ENCODE measurements at regions not wholly inside any gene's neighbourhood (a gene's known extent, or its start where the extent isn't known, plus 50 kb on each side); places are given as distances from the start of the nearest gene placed in this dataset.

DNA sequence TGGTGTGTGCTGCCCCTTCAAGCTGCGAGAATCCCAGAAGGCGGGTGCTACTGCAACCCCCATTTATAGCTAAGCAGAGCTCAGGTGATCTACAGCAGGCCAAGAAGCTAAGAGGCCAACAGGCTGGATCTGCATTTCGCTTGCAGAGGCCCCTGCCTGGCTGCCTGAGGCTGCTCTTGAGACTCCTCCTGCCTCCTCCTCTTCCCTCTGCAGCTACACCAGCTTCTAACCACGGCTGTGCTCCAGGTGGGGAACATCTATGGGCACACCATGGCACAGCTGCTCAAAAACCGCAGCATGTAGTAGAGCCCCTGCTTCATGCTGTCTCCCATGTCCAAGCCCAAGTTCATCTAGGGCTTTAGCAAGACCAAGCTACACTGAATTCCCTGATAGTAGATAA lies 72.9 kb upstream of the ZNF678 start:
- no peak overlapping the region for H3K4me3 ChIP-seq (ENCODE audit: control insufficient read depth in 2 of 3, extremely low read depth in 1 of 3, insufficient read depth in 2 of 3, low read depth in 1 of 3, low read length in 3 of 3)
- dilution Hi-C loops (cut with MboI; ENCODE audit: extremely low pct_ligation_motif_present, low sequenced_read_pairs), result no loop called here
- H3K9me3 ChIP-seq (ENCODE audit: control insufficient read depth, low read depth, low read length), result peaks cover 2% of the 10 kb centered on the region

DNA sequence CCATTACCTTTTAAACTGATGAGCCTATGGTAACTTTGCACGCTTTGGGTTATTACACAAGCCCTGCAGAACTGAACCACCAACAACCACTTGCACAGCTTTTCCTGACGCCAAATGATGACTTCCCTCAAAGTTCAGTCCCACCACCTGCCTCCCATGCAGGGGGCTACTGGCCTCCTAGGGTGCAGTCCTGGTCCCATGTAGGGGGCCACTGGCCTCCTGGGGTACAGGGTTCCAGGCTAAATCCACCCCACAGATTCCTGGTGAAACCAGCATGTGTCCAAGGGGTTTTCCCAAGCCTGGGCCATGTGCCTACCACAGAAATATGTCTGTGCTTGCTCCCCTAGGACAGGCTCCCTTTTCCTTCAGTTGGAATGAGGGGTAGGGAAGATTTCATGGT lies 73.4 kb upstream of the ZNF678 start:
- dilution Hi-C loops (cut with MboI; ENCODE audit: extremely low pct_ligation_motif_present, low sequenced_read_pairs), result no loop called here
- Histone ChIP-seq H3K9me1 (ENCODE audit: control insufficient read depth, extremely low read depth, insufficient read depth, low read length) (no peaks in the 10 kb centered on the region), H4K20me1 (ENCODE audit: control insufficient read depth, extremely low read depth, insufficient read depth, low read length) (no peaks in the 10 kb centered on the region), H3K36me3 (ENCODE audit: control insufficient read depth in 2 of 2, extremely low read depth in 1 of 2, insufficient read depth in 2 of 2, low read length in 2 of 2) (no peaks in the 10 kb centered on the region), H3K4me2 (ENCODE audit: control insufficient read depth, extremely low read depth, insufficient read depth, low read depth, low read length) (no peak overlapping the region), H3K4me3 (ENCODE audit: control insufficient read depth in 2 of 3, extremely low read depth in 1 of 3, insufficient read depth in 2 of 3, low read depth in 1 of 3, low read length in 3 of 3) (no peak overlapping the region), H2AFZ (ENCODE audit: control insufficient read depth, low read length) (no peak overlapping the region), H3K79me2 (ENCODE audit: control insufficient read depth, insufficient read depth, low read length) (no peaks in the 10 kb centered on the region), H3K4me1 (ENCODE audit: control insufficient read depth, extremely low read depth, insufficient read depth, low read length) (no peaks in the 10 kb centered on the region), H3K27me3 (ENCODE audit: control insufficient read depth, extremely low read depth, insufficient read depth, low read length) (peaks cover 4% of the 10 kb centered on the region), H3K27ac (ENCODE audit: control insufficient read depth, insufficient read depth, low read length) (no peak overlapping the region), H3K9ac (ENCODE audit: control insufficient read depth, extremely low read depth, insufficient read depth, low read length) (no peak overlapping the region), H3K9me3 (ENCODE audit: control insufficient read depth, low read depth, low read length) (peaks cover 2% of the 10 kb centered on the region)
- DNase-seq (ENCODE audit: low read depth, low spot score), result no peak
- FAIRE-seq, result no peak
- no peak for TF ChIP-seq EZH2 (IDR thresholded peaks at IDR 0.05; ENCODE audit: low read length)
- TF ChIP-seq, protein P1, sequence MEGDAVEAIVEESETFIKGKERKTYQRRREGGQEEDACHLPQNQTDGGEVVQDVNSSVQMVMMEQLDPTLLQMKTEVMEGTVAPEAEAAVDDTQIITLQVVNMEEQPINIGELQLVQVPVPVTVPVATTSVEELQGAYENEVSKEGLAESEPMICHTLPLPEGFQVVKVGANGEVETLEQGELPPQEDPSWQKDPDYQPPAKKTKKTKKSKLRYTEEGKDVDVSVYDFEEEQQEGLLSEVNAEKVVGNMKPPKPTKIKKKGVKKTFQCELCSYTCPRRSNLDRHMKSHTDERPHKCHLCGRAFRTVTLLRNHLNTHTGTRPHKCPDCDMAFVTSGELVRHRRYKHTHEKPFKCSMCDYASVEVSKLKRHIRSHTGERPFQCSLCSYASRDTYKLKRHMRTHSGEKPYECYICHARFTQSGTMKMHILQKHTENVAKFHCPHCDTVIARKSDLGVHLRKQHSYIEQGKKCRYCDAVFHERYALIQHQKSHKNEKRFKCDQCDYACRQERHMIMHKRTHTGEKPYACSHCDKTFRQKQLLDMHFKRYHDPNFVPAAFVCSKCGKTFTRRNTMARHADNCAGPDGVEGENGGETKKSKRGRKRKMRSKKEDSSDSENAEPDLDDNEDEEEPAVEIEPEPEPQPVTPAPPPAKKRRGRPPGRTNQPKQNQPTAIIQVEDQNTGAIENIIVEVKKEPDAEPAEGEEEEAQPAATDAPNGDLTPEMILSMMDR (optimal IDR thresholded peaks at IDR 0.05 in 1 of 3, IDR thresholded peaks at IDR 0.05 in 1 of 3, conservative IDR thresholded peaks at IDR 0.05 in 1 of 3; ENCODE audit: extremely low read depth in 1 of 3, insufficient read depth in 2 of 3, low read length in 3 of 3), result no peak

More for the DNA sequence above, 72.9 kb upstream of the ZNF678 start:
- no peak overlapping the region for H3K27ac ChIP-seq (ENCODE audit: control insufficient read depth, insufficient read depth, low read length)
- no peak for DNase-seq (ENCODE audit: low read depth, low spot score)
- H2AFZ ChIP-seq (ENCODE audit: control insufficient read depth, low read length), result no peak overlapping the region
- TF ChIP-seq, protein P1 (optimal IDR thresholded peaks at IDR 0.05 in 1 of 3, IDR thresholded peaks at IDR 0.05 in 1 of 3, conservative IDR thresholded peaks at IDR 0.05 in 1 of 3; ENCODE audit: extremely low read depth in 1 of 3, insufficient read depth in 2 of 3, low read length in 3 of 3), result no peak
- TF ChIP-seq EZH2 (IDR thresholded peaks at IDR 0.05; ENCODE audit: low read length), result no peak
- FAIRE-seq, result no peak
- peaks cover 4% of the 10 kb centered on the region for H3K27me3 ChIP-seq (ENCODE audit: control insufficient read depth, extremely low read depth, insufficient read depth, low read length)
- H3K4me1 ChIP-seq (ENCODE audit: control insufficient read depth, extremely low read depth, insufficient read depth, low read length), result no peaks in the 10 kb centered on the region
- no peaks in the 10 kb centered on the region for H4K20me1 ChIP-seq (ENCODE audit: control insufficient read depth, extremely low read depth, insufficient read depth, low read length)
- H3K36me3 ChIP-seq (ENCODE audit: control insufficient read depth in 2 of 2, extremely low read depth in 1 of 2, insufficient read depth in 2 of 2, low read length in 2 of 2), result no peaks in the 10 kb centered on the region
- H3K9ac ChIP-seq (ENCODE audit: control insufficient read depth, extremely low read depth, insufficient read depth, low read length), result no peak overlapping the region
- no peak overlapping the region for H3K4me2 ChIP-seq (ENCODE audit: control insufficient read depth, extremely low read depth, insufficient read depth, low read depth, low read length)
- H3K9me1 ChIP-seq (ENCODE audit: control insufficient read depth, extremely low read depth, insufficient read depth, low read length), result no peaks in the 10 kb centered on the region
- no peaks in the 10 kb centered on the region for H3K79me2 ChIP-seq (ENCODE audit: control insufficient read depth, insufficient read depth, low read length)

Data from keratinocyte (primary cell).